Posterior cingulate gyrus (tissue), 11 donors: ENCODE measurements at regions not wholly inside any gene's neighbourhood (a gene's known extent, or its start where the extent isn't known, plus 50 kb on each side); places are given as distances from the start of the nearest gene placed in this dataset.
A peak's percentile ranks its signal among the peaks of the same experiment; 100 is the strongest.

Source experiments
- DNase-seq, 10 donors: peaks; one replicate each; pipeline versions ENCODE4 v3.0.0 to v3.0.0-alpha.2; 2020 to 2021; ENCODE audit warnings: mixed read lengths in 3 of 10
- intact Hi-C: fragments of 100-400 bp; cut with DNase I; formaldehyde crosslinking; loops from one replicate; pipeline ENCODE4 v1.15.1; 2023

- peak in 1 of 10 donors; percentile 66 for DNase-seq
- intact Hi-C loops, result no loop called here
These were observed 172.6 kb downstream of the VEGFA start for GRCh38 chr6:43942616-43943015.

- DNase-seq, result peak in 2 of 10 donors; percentile 5 to 43
- intact Hi-C loops, result no loop called here
These were observed 172.0 kb downstream of the VEGFA start for GRCh38 chr6:43942011-43942442.

- DNase-seq, result peak in 1 of 10 donors; percentile 68
- intact Hi-C loops, result no loop called here
These were observed 171.2 kb downstream of the VEGFA start for GRCh38 chr6:43941174-43941573.

- intact Hi-C loops, result no loop called here
These were observed 170.5 kb downstream of the VEGFA start for GRCh38 chr6:43940393-43941087.

GRCh38 chr6:43940071-43940392 lies 170.0 kb downstream of the VEGFA start:
- peak in 1 of 10 donors; percentile 10 for DNase-seq

More at GRCh38 chr6:43940393-43941087, 170.5 kb downstream of the VEGFA start:
- peak in 2 of 10 donors; percentile 5 to 67 for DNase-seq

GRCh38 chr6:43939281-43940070 lies 169.5 kb downstream of the VEGFA start:
- DNase-seq, result peak in 2 of 10 donors; percentile 9 to 80
- intact Hi-C loops, result no loop called here

More at GRCh38 chr6:43940071-43940392, 170.0 kb downstream of the VEGFA start:
- intact Hi-C loops, result no loop called here

- peak in 2 of 10 donors; percentile 5 to 66 for DNase-seq
- intact Hi-C loops, result no loop called here
These were observed 168.4 kb downstream of the VEGFA start for GRCh38 chr6:43938178-43939105.

GRCh38 chr6:43937236-43938177 lies 167.5 kb downstream of the VEGFA start:
- intact Hi-C loops, result no loop called here
- peak in 2 of 10 donors; percentile 7 to 68 for DNase-seq

GRCh38 chr6:43936476-43936875 lies 166.5 kb downstream of the VEGFA start:
- DNase-seq, result peak in 3 of 10 donors; percentile 9 to 50 (median 29)
- intact Hi-C loops, result no loop called here

GRCh38 chr6:43935921-43936439 lies 166.0 kb downstream of the VEGFA start:
- peak in 3 of 10 donors; percentile 1 to 33 (median 25) for DNase-seq
- intact Hi-C loops, result no loop called here

GRCh38 chr6:43934803-43935602 lies 165.0 kb downstream of the VEGFA start:
- intact Hi-C loops, result no loop called here
- peak in 2 of 10 donors; percentile 4 to 49 for DNase-seq

GRCh38 chr6:43934183-43934802 lies 164.3 kb downstream of the VEGFA start:
- intact Hi-C loops, result no loop called here
- peak in 3 of 10 donors; percentile 1 to 25 (median 20) for DNase-seq

GRCh38 chr6:43933148-43933885 lies 163.3 kb downstream of the VEGFA start:
- intact Hi-C loops, result no loop called here

GRCh38 chr6:43932259-43933147 lies 162.5 kb downstream of the VEGFA start:
- DNase-seq, result peak in 3 of 10 donors; percentile 12 to 49 (median 31)
- intact Hi-C loops, result no loop called here

More at GRCh38 chr6:43933148-43933885, 163.3 kb downstream of the VEGFA start:
- peak in 3 of 10 donors; percentile 38 to 55 (median 50) for DNase-seq

GRCh38 chr6:43931201-43931600 lies 161.2 kb downstream of the VEGFA start:
- DNase-seq, result peak in 2 of 10 donors; percentile 2 to 35
- intact Hi-C loops, result no loop called here
